ENCODE measurements at regions not wholly inside any gene's neighbourhood (a gene's known extent, or its start where the extent isn't known, plus 50 kb on each side); places are given as distances from the start of the nearest gene placed in this dataset.

GRCh38 chr7:69211336-69211735 is 386.9 kb upstream of the AUTS2 start:
- TF ChIP-seq, protein P1, sequence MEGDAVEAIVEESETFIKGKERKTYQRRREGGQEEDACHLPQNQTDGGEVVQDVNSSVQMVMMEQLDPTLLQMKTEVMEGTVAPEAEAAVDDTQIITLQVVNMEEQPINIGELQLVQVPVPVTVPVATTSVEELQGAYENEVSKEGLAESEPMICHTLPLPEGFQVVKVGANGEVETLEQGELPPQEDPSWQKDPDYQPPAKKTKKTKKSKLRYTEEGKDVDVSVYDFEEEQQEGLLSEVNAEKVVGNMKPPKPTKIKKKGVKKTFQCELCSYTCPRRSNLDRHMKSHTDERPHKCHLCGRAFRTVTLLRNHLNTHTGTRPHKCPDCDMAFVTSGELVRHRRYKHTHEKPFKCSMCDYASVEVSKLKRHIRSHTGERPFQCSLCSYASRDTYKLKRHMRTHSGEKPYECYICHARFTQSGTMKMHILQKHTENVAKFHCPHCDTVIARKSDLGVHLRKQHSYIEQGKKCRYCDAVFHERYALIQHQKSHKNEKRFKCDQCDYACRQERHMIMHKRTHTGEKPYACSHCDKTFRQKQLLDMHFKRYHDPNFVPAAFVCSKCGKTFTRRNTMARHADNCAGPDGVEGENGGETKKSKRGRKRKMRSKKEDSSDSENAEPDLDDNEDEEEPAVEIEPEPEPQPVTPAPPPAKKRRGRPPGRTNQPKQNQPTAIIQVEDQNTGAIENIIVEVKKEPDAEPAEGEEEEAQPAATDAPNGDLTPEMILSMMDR (IDR thresholded peaks at IDR 0.05), result no peak
- TF ChIP-seq POLR2A (IDR thresholded peaks at IDR 0.05) (no peak), EP300 (IDR thresholded peaks at IDR 0.05) (no peak), POLR2AphosphoS5 (IDR thresholded peaks at IDR 0.05) (no peak)
